Ishikawa (cell line): ENCODE measurements at regions not wholly inside any gene's neighbourhood (a gene's known extent, or its start where the extent isn't known, plus 50 kb on each side); places are given as distances from the start of the nearest gene placed in this dataset.

Experiments used
- CEBPB ChIP-seq: IDR thresholded peaks from 2 replicates; pipeline ENCODE4 v1.6.1; 2012
- CREB1 ChIP-seq: IDR thresholded peaks from 2 replicates; pipeline ENCODE4 v1.6.1; 2012; ENCODE audit warnings: low read depth
- EGR1 ChIP-seq: IDR thresholded peaks from 2 replicates; pipeline ENCODE4 v1.6.1; 2012
- EP300 ChIP-seq: IDR thresholded peaks from 2 replicates; pipeline ENCODE4 v1.6.1; 2012; ENCODE audit warnings: borderline replicate concordance
- FOXM1 ChIP-seq: IDR thresholded peaks from 2 replicates; pipeline ENCODE4 v1.6.1; 2012; ENCODE audit warnings: low read depth, borderline replicate concordance
- MAX ChIP-seq: IDR thresholded peaks from 2 replicates; pipeline ENCODE4 v1.6.1; 2012
- NFIC ChIP-seq: IDR thresholded peaks from 2 replicates; pipeline ENCODE4 v1.6.1; 2012
- RAD21 ChIP-seq: IDR thresholded peaks from 2 replicates; pipeline ENCODE4 v1.6.1; 2012; ENCODE audit warnings: low read depth
- TAF1 ChIP-seq: IDR thresholded peaks from 2 replicates; pipeline ENCODE4 v1.6.1; 2012; ENCODE audit warnings: low read depth, mild to moderate bottlenecking
- TCF12 ChIP-seq: IDR thresholded peaks from 2 replicates; pipeline ENCODE4 v1.6.1; 2012; ENCODE audit warnings: low read depth
- TEAD4 ChIP-seq: IDR thresholded peaks from 2 replicates; pipeline ENCODE4 v1.6.1; 2012
- YY1 ChIP-seq: IDR thresholded peaks from 2 replicates; pipeline ENCODE4 v1.6.1; 2012; ENCODE audit warnings: low read depth
- ZBTB7A ChIP-seq: IDR thresholded peaks from 2 replicates; pipeline ENCODE4 v1.6.1; 2012; ENCODE audit warnings: low read depth
- TF ChIP-seq, protein P1 (sequence below): IDR thresholded peaks from 2 replicates; pipeline ENCODE4 v1.6.1; 2012
- TF ChIP-seq, protein P2 (sequence below): IDR thresholded peaks from 2 replicates; pipeline ENCODE4 v1.6.1; 2012; ENCODE audit warnings: low read depth, mild to moderate bottlenecking

DNA sequence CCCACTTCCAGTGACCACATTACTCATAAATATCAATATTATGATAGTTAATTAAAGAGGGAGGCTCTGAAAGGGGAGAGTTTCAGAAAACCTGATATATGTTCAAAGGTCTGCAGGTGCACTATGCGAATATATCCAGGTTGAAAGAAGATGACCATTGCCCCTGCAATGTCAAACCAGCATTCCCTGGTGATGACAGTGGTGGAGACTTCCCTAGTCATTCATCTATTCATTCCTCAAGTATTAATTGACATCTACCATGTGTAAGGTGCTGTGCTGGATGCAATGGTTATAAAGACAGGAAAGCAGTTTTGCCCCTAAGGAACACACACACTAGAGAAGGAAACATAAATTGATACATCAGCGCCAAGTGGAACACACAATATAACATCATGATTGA is 588.3 kb upstream of the KCNMB2 start:
- TF ChIP-seq ZBTB7A (no peak), RAD21 (no peak), YY1 (no peak), EP300 (no peak), TCF12 (no peak), CEBPB (no peak), FOXM1 (no peak), NFIC (no peak), CREB1 (no peak)
- TF ChIP-seq, protein P1, sequence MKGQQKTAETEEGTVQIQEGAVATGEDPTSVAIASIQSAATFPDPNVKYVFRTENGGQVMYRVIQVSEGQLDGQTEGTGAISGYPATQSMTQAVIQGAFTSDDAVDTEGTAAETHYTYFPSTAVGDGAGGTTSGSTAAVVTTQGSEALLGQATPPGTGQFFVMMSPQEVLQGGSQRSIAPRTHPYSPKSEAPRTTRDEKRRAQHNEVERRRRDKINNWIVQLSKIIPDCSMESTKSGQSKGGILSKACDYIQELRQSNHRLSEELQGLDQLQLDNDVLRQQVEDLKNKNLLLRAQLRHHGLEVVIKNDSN, result no peak

- TF ChIP-seq EP300, result no peak
- no peak for TF ChIP-seq TAF1
- no peak for TF ChIP-seq CREB1
Measured at GRCh38 chr3:177948716-177949425, 587.4 kb upstream of the KCNMB2 start.

GRCh38 chr3:177959188-177959587 is 577.0 kb upstream of the KCNMB2 start:
- TF ChIP-seq TEAD4 (no peak), CREB1 (no peak), MAX (no peak), TAF1 (no peak), NFIC (no peak), CEBPB (no peak), EGR1 (no peak), RAD21 (no peak), TCF12 (no peak), YY1 (no peak), FOXM1 (no peak), EP300 (no peak), ZBTB7A (no peak)
- TF ChIP-seq, protein P1, result no peak
- TF ChIP-seq, protein P2, sequence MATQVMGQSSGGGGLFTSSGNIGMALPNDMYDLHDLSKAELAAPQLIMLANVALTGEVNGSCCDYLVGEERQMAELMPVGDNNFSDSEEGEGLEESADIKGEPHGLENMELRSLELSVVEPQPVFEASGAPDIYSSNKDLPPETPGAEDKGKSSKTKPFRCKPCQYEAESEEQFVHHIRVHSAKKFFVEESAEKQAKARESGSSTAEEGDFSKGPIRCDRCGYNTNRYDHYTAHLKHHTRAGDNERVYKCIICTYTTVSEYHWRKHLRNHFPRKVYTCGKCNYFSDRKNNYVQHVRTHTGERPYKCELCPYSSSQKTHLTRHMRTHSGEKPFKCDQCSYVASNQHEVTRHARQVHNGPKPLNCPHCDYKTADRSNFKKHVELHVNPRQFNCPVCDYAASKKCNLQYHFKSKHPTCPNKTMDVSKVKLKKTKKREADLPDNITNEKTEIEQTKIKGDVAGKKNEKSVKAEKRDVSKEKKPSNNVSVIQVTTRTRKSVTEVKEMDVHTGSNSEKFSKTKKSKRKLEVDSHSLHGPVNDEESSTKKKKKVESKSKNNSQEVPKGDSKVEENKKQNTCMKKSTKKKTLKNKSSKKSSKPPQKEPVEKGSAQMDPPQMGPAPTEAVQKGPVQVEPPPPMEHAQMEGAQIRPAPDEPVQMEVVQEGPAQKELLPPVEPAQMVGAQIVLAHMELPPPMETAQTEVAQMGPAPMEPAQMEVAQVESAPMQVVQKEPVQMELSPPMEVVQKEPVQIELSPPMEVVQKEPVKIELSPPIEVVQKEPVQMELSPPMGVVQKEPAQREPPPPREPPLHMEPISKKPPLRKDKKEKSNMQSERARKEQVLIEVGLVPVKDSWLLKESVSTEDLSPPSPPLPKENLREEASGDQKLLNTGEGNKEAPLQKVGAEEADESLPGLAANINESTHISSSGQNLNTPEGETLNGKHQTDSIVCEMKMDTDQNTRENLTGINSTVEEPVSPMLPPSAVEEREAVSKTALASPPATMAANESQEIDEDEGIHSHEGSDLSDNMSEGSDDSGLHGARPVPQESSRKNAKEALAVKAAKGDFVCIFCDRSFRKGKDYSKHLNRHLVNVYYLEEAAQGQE, result no peak

- TF ChIP-seq, protein P2, result no peak
- TF ChIP-seq TCF12, result no peak
- TF ChIP-seq EP300, result no peak
- TF ChIP-seq RAD21, result no peak
- TF ChIP-seq, protein P1, result no peak
Measured at GRCh38 chr3:177960014-177960413, 576.2 kb upstream of the KCNMB2 start.

- no peak for TF ChIP-seq TEAD4
- no peak for TF ChIP-seq CEBPB
- TF ChIP-seq YY1, result no peak
- no peak for TF ChIP-seq TAF1
- no peak for TF ChIP-seq ZBTB7A
- TF ChIP-seq, protein P1, result no peak
- no peak for TF ChIP-seq RAD21
Measured at GRCh38 chr3:177960722-177961121, 575.5 kb upstream of the KCNMB2 start.

GRCh38 chr3:177961784-177962183 is 574.5 kb upstream of the KCNMB2 start:
- TF ChIP-seq YY1, result no peak
- TF ChIP-seq TAF1, result no peak
- no peak for TF ChIP-seq EP300
- TF ChIP-seq TEAD4, result no peak
- TF ChIP-seq FOXM1, result no peak
- TF ChIP-seq EGR1, result no peak
- TF ChIP-seq CREB1, result no peak
- no peak for TF ChIP-seq ZBTB7A
- TF ChIP-seq CEBPB, result no peak
- TF ChIP-seq, protein P2, result no peak
